H1 (cell line): ENCODE measurements at regions not wholly inside any gene's neighbourhood (a gene's known extent, or its start where the extent isn't known, plus 50 kb on each side); places are given as distances from the start of the nearest gene placed in this dataset.

Experiments
- CTCF ChIA-PET: fragments of 300-600 bp; sonication (Branson Sonifier 250); formaldehyde crosslinking; loops from one replicate; lab custom pipeline; 2021; ENCODE audit not compliant: partially characterized antibody; lab: Charles Lee
- POLR2A ChIA-PET: fragments of 300-600 bp; sonication (Branson Sonifier 250); formaldehyde crosslinking; loops from one replicate; lab custom pipeline; 2021; ENCODE audit warnings: inconsistent platforms; ENCODE audit not compliant: partially characterized antibody; lab: Charles Lee
- DNase-seq, 2 experiments: peaks; one replicate each; pipeline versions ENCODE4 v3.0.0 to v3.0.0-alpha.2; 2010 to 2022; ENCODE audit warnings: low spot score in 2 of 2, low read depth in 1 of 2, mixed read lengths in 1 of 2
- FAIRE-seq: peaks from 2 replicates; lab custom pipeline; 2011; peaks lifted over from hg19 to GRCh38; lab: Jason Lieb, UNC
- H2AFZ ChIP-seq: 2 replicates; pipeline ENCODE4 v1.8.1; 2012; ENCODE audit warnings: low read length, inconsistent platforms
- H2AK5ac ChIP-seq: 2 replicates; pipeline ENCODE4 v1.6.1; 2013; ENCODE audit warnings: low read depth, low read length
- H2BK120ac ChIP-seq: replicated peaks from 2 replicates; pipeline ENCODE3; 2013; ENCODE audit warnings: low read depth, low read length, inconsistent platforms
- H2BK12ac ChIP-seq: 2 replicates; pipeline ENCODE4 v1.6.1; 2013; ENCODE audit warnings: low read depth, low read length
- H2BK15ac ChIP-seq: 2 replicates; pipeline ENCODE4 v1.6.1; 2013; ENCODE audit warnings: low read length
- H2BK20ac ChIP-seq: 2 replicates; pipeline ENCODE4 v1.6.1; 2013; ENCODE audit warnings: low read length
- H2BK5ac ChIP-seq: 2 replicates; pipeline ENCODE4 v1.6.1; 2013; ENCODE audit warnings: low read depth, low read length
- H3K14ac ChIP-seq: 2 replicates; pipeline ENCODE4 v1.6.1; 2013; ENCODE audit warnings: inconsistent platforms; ENCODE audit not compliant: insufficient read length
- H3K18ac ChIP-seq: 2 replicates; pipeline ENCODE4 v1.6.1; 2013; ENCODE audit warnings: low read length; ENCODE audit errors: extremely low read depth
- H3K23ac ChIP-seq: 2 replicates; pipeline ENCODE4 v1.6.1; 2013; ENCODE audit warnings: inconsistent platforms; ENCODE audit not compliant: insufficient read length
- H3K23me2 ChIP-seq: 2 replicates; pipeline ENCODE4 v1.6.1; 2013; ENCODE audit warnings: low read depth, low read length
- H3K27ac ChIP-seq: 2 replicates; pipeline ENCODE4 v1.6.1; 2011; ENCODE audit warnings: low read depth, low read length, inconsistent platforms
- H3K27me3 ChIP-seq, 4 experiments: replicated peaks in 1 of 4; 1 replicate in 1 of 4; 2 replicates in 3 of 4; pipeline versions ENCODE4 v1.6.1 to v1.8.1; 2011 to 2013; ENCODE audit warnings: low read length in 3 of 4, mild to moderate bottlenecking in 3 of 4, inconsistent platforms in 2 of 4, mixed read lengths in 2 of 4, moderate library complexity in 1 of 4; ENCODE audit not compliant: control insufficient read depth in 3 of 4, insufficient read depth in 3 of 4; ENCODE audit errors: extremely low read depth in 1 of 4
- H3K36me3 ChIP-seq, 4 experiments: 2 replicates each; pipeline versions ENCODE4 v1.6.1 to v1.8.1; 2011 to 2013; ENCODE audit warnings: mild to moderate bottlenecking in 4 of 4, low read length in 3 of 4, moderate library complexity in 2 of 4, control low read depth in 1 of 4, inconsistent platforms in 1 of 4; ENCODE audit not compliant: insufficient read depth in 4 of 4, control insufficient read depth in 2 of 4
- H3K4ac ChIP-seq: replicated peaks from 2 replicates; pipeline ENCODE3; 2013; ENCODE audit warnings: low read length, low read depth, mixed read lengths, inconsistent platforms; ENCODE audit not compliant: insufficient read length
- H3K4me1 ChIP-seq, 4 experiments: replicated peaks in 1 of 4; 1 replicate in 1 of 4; 2 replicates in 3 of 4; pipeline versions ENCODE4 v1.6.1 to v1.8.1; 2011 to 2013; ENCODE audit warnings: low read length in 3 of 4, inconsistent platforms in 2 of 4, mixed read lengths in 1 of 4; ENCODE audit not compliant: insufficient read depth in 4 of 4, control insufficient read depth in 3 of 4
- H3K4me2 ChIP-seq, 2 experiments: 2 replicates each; pipeline versions ENCODE4 v1.6.1 to v1.8.1; 2011 to 2013; ENCODE audit warnings: low read depth in 2 of 2, low read length in 2 of 2, control low read depth in 1 of 2, inconsistent platforms in 1 of 2, mild to moderate bottlenecking in 1 of 2; ENCODE audit not compliant: insufficient read depth in 1 of 2
- H3K4me3 ChIP-seq, 4 experiments: fragments of 200-600, 300-600 bp in 1 of 4; sonication (generic), shearing (Covaris generic), sonication (Bioruptor Twin) in 1 of 4; 2 replicates each; pipeline versions ENCODE4 v1.5.1 to v1.8.1; 2011 to 2016; ENCODE audit warnings: low read length in 4 of 4, low read depth in 3 of 4, control low read depth in 2 of 4, inconsistent platforms in 2 of 4, mild to moderate bottlenecking in 2 of 4, mixed read lengths in 1 of 4, moderate library complexity in 1 of 4; ENCODE audit not compliant: insufficient read depth in 2 of 4; ENCODE audit errors: extremely low read depth in 1 of 4
- H3K56ac ChIP-seq: replicated peaks from 2 replicates; pipeline ENCODE3; 2013; ENCODE audit warnings: low read depth, mild to moderate bottlenecking, mixed read lengths, low read length, inconsistent platforms; ENCODE audit not compliant: insufficient read length
- H3K79me1 ChIP-seq: 2 replicates; pipeline ENCODE4 v1.6.1; 2013; ENCODE audit warnings: low read depth, low read length, control low read depth
- H3K79me2 ChIP-seq, 2 experiments: 2 replicates each; pipeline versions ENCODE4 v1.6.1 to v1.8.1; 2012 to 2013; ENCODE audit warnings: low read length in 2 of 2, mild to moderate bottlenecking in 2 of 2, inconsistent platforms in 1 of 2; ENCODE audit not compliant: insufficient read depth in 2 of 2, control insufficient read depth in 1 of 2
- H3K9ac ChIP-seq, 4 experiments: replicated peaks in 1 of 4; 1 replicate in 1 of 4; 2 replicates in 3 of 4; pipeline versions ENCODE4 v1.6.1 to v1.8.1; 2011 to 2013; ENCODE audit warnings: low read depth in 3 of 4, low read length in 3 of 4, control low read depth in 2 of 4, mild to moderate bottlenecking in 2 of 4, moderate library complexity in 2 of 4, inconsistent platforms in 1 of 4; ENCODE audit errors: extremely low read depth in 1 of 4
- H3K9me3 ChIP-seq, 2 experiments: 2 replicates each; pipeline versions ENCODE4 v1.6.1 to v1.8.1; 2012 to 2013; ENCODE audit warnings: mild to moderate bottlenecking in 2 of 2, moderate library complexity in 2 of 2, control low read depth in 1 of 2, inconsistent platforms in 1 of 2, low read depth in 1 of 2, low read length in 1 of 2, mixed read lengths in 1 of 2; ENCODE audit not compliant: insufficient read depth in 2 of 2
- H4K20me1 ChIP-seq, 2 experiments: replicated peaks in 1 of 2; 2 replicates each; pipeline versions ENCODE3 to v1.8.1; 2011 to 2013; ENCODE audit warnings: inconsistent platforms in 2 of 2, low read length in 2 of 2, mild to moderate bottlenecking in 1 of 2; ENCODE audit not compliant: insufficient read depth in 2 of 2, control insufficient read depth in 1 of 2
- H4K5ac ChIP-seq: 2 replicates; pipeline ENCODE4 v1.6.1; 2013; ENCODE audit warnings: low read length, low read depth, mixed read lengths, inconsistent platforms; ENCODE audit not compliant: insufficient read length
- H4K8ac ChIP-seq: 2 replicates; pipeline ENCODE4 v1.8.0; 2013; ENCODE audit warnings: mild to moderate bottlenecking, moderate library complexity, low read length, inconsistent platforms; ENCODE audit not compliant: insufficient read depth; ENCODE audit errors: extremely low read depth
- H4K91ac ChIP-seq: replicated peaks from 2 replicates; pipeline ENCODE3; 2013; ENCODE audit warnings: low read length, mixed read lengths, inconsistent platforms; ENCODE audit not compliant: insufficient read length
- ATF2 ChIP-seq: IDR thresholded peaks from 2 replicates; pipeline ENCODE4 v1.6.1; 2012; ENCODE audit warnings: low read length, inconsistent platforms
- CEBPB ChIP-seq: IDR thresholded peaks from 2 replicates; pipeline ENCODE4 v1.6.1; 2012; ENCODE audit warnings: low read depth, low read length
- CTBP2 ChIP-seq: IDR thresholded peaks from 2 replicates; pipeline ENCODE4 v1.7.0; 2011; ENCODE audit warnings: borderline replicate concordance, mild to moderate bottlenecking, moderate library complexity, mixed read lengths, low read length; ENCODE audit not compliant: insufficient read depth, insufficient read length
- HDAC6 ChIP-seq: IDR thresholded peaks from one replicate; pipeline ENCODE4 v1.7.1; 2012; ENCODE audit warnings: low read depth, mild to moderate bottlenecking, inconsistent platforms, low read length, moderate library complexity
- JUND ChIP-seq: IDR thresholded peaks from 2 replicates; pipeline ENCODE4 v1.6.1; 2011; ENCODE audit warnings: mild to moderate bottlenecking, improper control_type of control experiment, low read length
- NANOG ChIP-seq: IDR thresholded peaks from 2 replicates; pipeline ENCODE4 v1.6.1; 2011; ENCODE audit warnings: low read length, low read depth, mild to moderate bottlenecking, inconsistent platforms; ENCODE audit not compliant: insufficient read depth, poor library complexity, severe bottlenecking
- RFX5 ChIP-seq: IDR thresholded peaks from 2 replicates; pipeline ENCODE4 v1.6.1; 2011; ENCODE audit warnings: low read depth, low read length, improper control_type of control experiment, borderline replicate concordance
- SIRT6 ChIP-seq: IDR thresholded peaks from one replicate; pipeline ENCODE4 v1.7.1; 2012; ENCODE audit warnings: low read length, inconsistent platforms
- SIX5 ChIP-seq: IDR thresholded peaks from 2 replicates; pipeline ENCODE4 v1.6.1; 2011; ENCODE audit warnings: mild to moderate bottlenecking, low read depth, low read length
- SP4 ChIP-seq: IDR thresholded peaks from 2 replicates; pipeline ENCODE4 v1.6.1; 2012; ENCODE audit warnings: low read length, inconsistent platforms
- TAF7 ChIP-seq: optimal IDR thresholded peaks from 2 replicates; pipeline ENCODE3; 2011; ENCODE audit warnings: low read depth, mild to moderate bottlenecking, inconsistent platforms, low read length, moderate library complexity, borderline replicate concordance
- TEAD4 ChIP-seq: IDR thresholded peaks from 2 replicates; pipeline ENCODE4 v1.6.1; 2012; ENCODE audit warnings: low read depth, low read length, inconsistent platforms, mixed read lengths
- USF2 ChIP-seq: IDR thresholded peaks from 2 replicates; pipeline ENCODE4 v1.6.1; 2011; ENCODE audit warnings: low read length, improper control_type of control experiment
- WGBS, 2 experiments: shearing (Covaris generic) in 1 of 2; methylation state at CpG; one replicate each; pipeline versions ENCODE4 v1.1.6 to v1.1.7; 2013 to 2015; ENCODE audit warnings: low lambda C conversion rate in 2 of 2, mixed read lengths in 2 of 2, inconsistent platforms in 1 of 2, low coverage in 1 of 2, missing lambda C conversion rate in 1 of 2; ENCODE audit not compliant: insufficient replicate concordance in 2 of 2, insufficient coverage in 1 of 2, insufficient read length in 1 of 2; ENCODE audit errors: extremely low coverage in 1 of 2, missing lambda C conversion rate in 1 of 2; 5-methylcytosine and 5-hydroxymethylcytosine counted together

GRCh38 chr5:38141665-38142064, 116.7 kb upstream of the EGFLAM start:
- no peaks in the 10 kb centered on the region for H3K36me3 ChIP-seq
- H2BK15ac ChIP-seq: no peak overlapping the region
- H4K20me1 ChIP-seq: no peaks in the 10 kb centered on the region
- no peak overlapping the region for H4K8ac ChIP-seq
- H3K56ac ChIP-seq: no peak overlapping the region
- no peak overlapping the region for H3K23ac ChIP-seq
- no peak overlapping the region for H3K14ac ChIP-seq
- no peak overlapping the region for H4K91ac ChIP-seq
- no peak overlapping the region for H3K18ac ChIP-seq
- H3K4me3 ChIP-seq: no peak overlapping the region
- POLR2A ChIA-PET: interaction anchor here (0.7 kb wide), 1 partner anchor 144 kb away, joined by 3 read pairs; no protein-coding TSS in a partner anchor
- no peak overlapping the region for H2BK20ac ChIP-seq
- H3K9me3 ChIP-seq: no peaks in the 10 kb centered on the region
- no peak overlapping the region for H2AFZ ChIP-seq
- H3K4me1 ChIP-seq: no peaks in the 10 kb centered on the region
- H3K79me1 ChIP-seq: no peaks in the 10 kb centered on the region
- no peak for TF ChIP-seq TEAD4
- TF ChIP-seq USF2: no peak
- no peak for TF ChIP-seq TAF7
- TF ChIP-seq ATF2: no peak
- no peak for TF ChIP-seq JUND
- TF ChIP-seq SIX5: no peak
- no peak for TF ChIP-seq HDAC6
- no peak for TF ChIP-seq SP4
- no peak for TF ChIP-seq CTBP2
- TF ChIP-seq RFX5: no peak
- no peak for TF ChIP-seq SIRT6
- no peak for TF ChIP-seq NANOG
- TF ChIP-seq CEBPB: no peak
- TF ChIP-seq, all 59 proteins: peak for 0
- Histone ChIP-seq H3K4me2 (no peak overlapping the region), H2BK5ac (no peak overlapping the region), H3K23me2 (0 out of 2 replicates have a peak, but pooled peaks cover 2% of the 10 kb centered on the region), H2BK120ac (no peak overlapping the region), H3K4ac (no peak overlapping the region), H4K5ac (no peak overlapping the region), H2BK12ac (no peak overlapping the region), H3K9ac (no peak overlapping the region), H3K27ac (no peak overlapping the region), H3K27me3 (no peaks in the 10 kb centered on the region), H2AK5ac (no peak overlapping the region), H3K79me2 (no peaks in the 10 kb centered on the region)
- DNase-seq (no peak), FAIRE-seq (no peak)
- 89% methylated on average over 1 of the region's 1 CpG; no CpG with 5 or more reads in 1 of the 2 experiments for WGBS, 2 experiments
- CTCF ChIA-PET: no interaction called here
